DND-41 (cell line): ENCODE measurements at regions not wholly inside any gene's neighbourhood (a gene's known extent, or its start where the extent isn't known, plus 50 kb on each side); places are given as distances from the start of the nearest gene placed in this dataset.
A peak's percentile ranks its signal among the peaks of the same experiment; 100 is the strongest.

ENCODE experiments used
- ATAC-seq: fragments of 200-7000 bp; cut with Tn5 transposase; 3 replicates; pipeline ENCODE4 v1.9.1; 2021; ENCODE audit warnings: low read depth; ENCODE audit not compliant: insufficient read depth
- DNase-seq: peaks from one replicate; pipeline ENCODE4 v3.0.0-alpha.2; 2020
- H2AFZ ChIP-seq: 2 replicates; pipeline ENCODE4 v1.6.0; 2012; ENCODE audit warnings: low read depth, low read length
- H3K27ac ChIP-seq: 2 replicates; pipeline ENCODE4 v1.5.1; 2012; ENCODE audit warnings: low read length, inconsistent platforms
- H3K27me3 ChIP-seq: fragments of 200-600 bp; sonication (generic); 2 replicates; pipeline ENCODE4 v1.6.0; 2012; ENCODE audit warnings: low read length, mild to moderate bottlenecking, inconsistent platforms; ENCODE audit not compliant: insufficient read depth, poor library complexity
- H3K36me3 ChIP-seq: 2 replicates; pipeline ENCODE4 v1.5.1; 2012; ENCODE audit warnings: low read length, inconsistent platforms; ENCODE audit not compliant: insufficient read depth
- H3K4me1 ChIP-seq: 2 replicates; pipeline ENCODE4 v1.5.1; 2012; ENCODE audit warnings: mild to moderate bottlenecking, low read length; ENCODE audit not compliant: insufficient read depth
- H3K4me2 ChIP-seq: 2 replicates; pipeline ENCODE4 v1.6.0; 2012; ENCODE audit warnings: mild to moderate bottlenecking, moderate library complexity, low read length, inconsistent platforms; ENCODE audit not compliant: insufficient read depth
- H3K4me3 ChIP-seq, 2 experiments: fragments of 200-600 bp in 1 of 2; shearing (Covaris generic) in 1 of 2; 2 replicates each; pipeline ENCODE4 v1.5.1; 2012 to 2016; ENCODE audit warnings: inconsistent platforms in 2 of 2, low read length in 2 of 2, mild to moderate bottlenecking in 2 of 2, low read depth in 1 of 2, moderate library complexity in 1 of 2
- H3K79me2 ChIP-seq: 2 replicates; pipeline ENCODE4 v1.6.0; 2012; ENCODE audit warnings: low read length, inconsistent platforms; ENCODE audit not compliant: insufficient read depth
- H3K9ac ChIP-seq: 2 replicates; pipeline ENCODE4 v1.6.0; 2012; ENCODE audit warnings: low read depth, mild to moderate bottlenecking, inconsistent platforms, low read length, moderate library complexity
- H3K9me3 ChIP-seq: 2 replicates; pipeline ENCODE4 v1.5.1; 2012; ENCODE audit warnings: low read length, moderate library complexity, mild to moderate bottlenecking, inconsistent platforms; ENCODE audit not compliant: insufficient read depth, severe bottlenecking
- H4K20me1 ChIP-seq: 2 replicates; pipeline ENCODE4 v1.6.0; 2012; ENCODE audit warnings: low read length; ENCODE audit not compliant: insufficient read depth
- EZH2 ChIP-seq: IDR thresholded peaks from 3 replicates; pipeline ENCODE4 v1.6.1; 2012; ENCODE audit warnings: borderline replicate concordance, low read depth, mild to moderate bottlenecking, moderate library complexity, low read length, inconsistent platforms; ENCODE audit not compliant: severe bottlenecking
- TF ChIP-seq, protein P1 (sequence below): IDR thresholded peaks from 2 replicates; pipeline ENCODE4 v1.5.1; 2012; ENCODE audit warnings: borderline replicate concordance, low read length, moderate library complexity, mild to moderate bottlenecking; ENCODE audit not compliant: poor library complexity, severe bottlenecking; ENCODE audit errors: extremely low read depth

DNA sequence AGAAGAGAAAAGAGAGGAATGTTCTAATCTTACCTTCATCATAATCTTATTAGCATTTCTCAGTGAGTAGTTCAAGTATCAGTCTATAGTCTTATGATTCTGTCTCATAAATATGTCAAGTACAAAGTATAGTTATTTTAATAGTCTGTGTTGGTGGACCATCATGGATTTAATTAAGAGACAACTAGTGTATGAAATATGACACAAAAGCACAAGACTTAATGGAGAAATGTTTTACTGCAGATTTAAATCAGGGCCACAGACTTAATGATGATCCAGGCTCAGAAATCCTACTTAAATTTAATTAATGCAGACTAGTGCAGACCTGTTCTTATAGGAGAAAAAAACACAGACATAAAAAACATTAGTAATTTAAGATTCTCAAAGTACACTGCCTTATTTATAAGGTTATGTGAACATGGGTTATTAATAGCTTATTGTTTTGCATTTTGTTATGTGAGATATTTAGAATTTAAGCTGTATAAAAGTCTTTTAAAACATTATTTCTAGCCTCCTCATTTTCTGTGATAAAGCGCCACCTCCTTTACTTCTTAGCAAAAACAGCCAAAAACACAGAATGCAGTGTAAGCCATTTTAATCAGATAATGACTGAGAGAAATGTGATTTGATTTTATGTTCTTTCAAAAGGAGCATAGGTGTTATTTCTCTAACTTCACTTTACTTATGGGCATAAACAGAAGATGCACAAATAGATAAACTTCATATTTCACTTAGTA lies 255.0 kb upstream of the SNX7 start:
- Histone ChIP-seq H2AFZ (peak overlapping the region; percentile 19), H3K9ac (peak overlapping the region; percentile 49), H3K36me3 (no peaks in the 10 kb centered on the region), H4K20me1 (no peaks in the 10 kb centered on the region), H3K79me2 (no peaks in the 10 kb centered on the region), H3K27ac (peak overlapping the region; percentile 91), H3K27me3 (no peaks in the 10 kb centered on the region), H3K9me3 (no peaks in the 10 kb centered on the region), H3K4me1 (peaks cover 59% of the 10 kb centered on the region), H3K4me3 (no peak overlapping the region), H3K4me2 (0 out of 2 replicates have a peak overlapping the region, but pooled peaks have one; percentile 47)
- DNase-seq: no peak
- TF ChIP-seq, protein P1, sequence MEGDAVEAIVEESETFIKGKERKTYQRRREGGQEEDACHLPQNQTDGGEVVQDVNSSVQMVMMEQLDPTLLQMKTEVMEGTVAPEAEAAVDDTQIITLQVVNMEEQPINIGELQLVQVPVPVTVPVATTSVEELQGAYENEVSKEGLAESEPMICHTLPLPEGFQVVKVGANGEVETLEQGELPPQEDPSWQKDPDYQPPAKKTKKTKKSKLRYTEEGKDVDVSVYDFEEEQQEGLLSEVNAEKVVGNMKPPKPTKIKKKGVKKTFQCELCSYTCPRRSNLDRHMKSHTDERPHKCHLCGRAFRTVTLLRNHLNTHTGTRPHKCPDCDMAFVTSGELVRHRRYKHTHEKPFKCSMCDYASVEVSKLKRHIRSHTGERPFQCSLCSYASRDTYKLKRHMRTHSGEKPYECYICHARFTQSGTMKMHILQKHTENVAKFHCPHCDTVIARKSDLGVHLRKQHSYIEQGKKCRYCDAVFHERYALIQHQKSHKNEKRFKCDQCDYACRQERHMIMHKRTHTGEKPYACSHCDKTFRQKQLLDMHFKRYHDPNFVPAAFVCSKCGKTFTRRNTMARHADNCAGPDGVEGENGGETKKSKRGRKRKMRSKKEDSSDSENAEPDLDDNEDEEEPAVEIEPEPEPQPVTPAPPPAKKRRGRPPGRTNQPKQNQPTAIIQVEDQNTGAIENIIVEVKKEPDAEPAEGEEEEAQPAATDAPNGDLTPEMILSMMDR: peak; percentile 58
- TF ChIP-seq EZH2: no peak
- no peak for ATAC-seq

DNA sequence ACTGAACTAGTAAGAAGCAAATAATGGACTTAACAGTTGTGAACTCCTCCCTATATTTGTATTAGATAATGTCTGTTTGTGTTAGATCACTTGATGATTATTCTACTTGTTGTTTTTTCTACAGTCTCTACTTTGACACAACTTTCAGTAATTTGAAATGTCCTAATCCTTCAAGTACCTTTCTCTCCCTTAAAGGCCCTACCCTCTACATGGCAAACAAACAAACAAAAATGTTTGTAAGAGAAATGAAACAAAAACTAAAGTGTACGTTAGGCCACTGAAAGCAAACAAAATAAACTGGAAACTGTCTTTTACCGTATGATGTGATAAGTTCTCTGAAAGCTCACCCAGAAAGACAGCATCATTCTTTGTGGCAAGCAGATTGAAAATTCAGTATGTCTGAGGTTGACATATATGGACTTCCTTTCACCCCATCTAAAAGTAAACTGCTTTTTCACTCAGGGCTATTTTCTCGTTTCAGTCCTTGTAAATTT lies 255.9 kb upstream of the SNX7 start:
- DNase-seq (no peak), ATAC-seq (peak; percentile 63)
- Histone ChIP-seq H3K27ac (peak overlapping the region; percentile 91), H2AFZ (peak overlapping the region; percentile 19), H3K79me2 (no peaks in the 10 kb centered on the region), H3K9ac (peak overlapping the region; percentile 49), H4K20me1 (no peaks in the 10 kb centered on the region), H3K36me3 (no peaks in the 10 kb centered on the region), H3K27me3 (no peaks in the 10 kb centered on the region), H3K4me1 (peaks cover 67% of the 10 kb centered on the region), H3K4me2 (peak overlapping the region; percentile 47), H3K9me3 (no peaks in the 10 kb centered on the region), H3K4me3 (peak overlapping the region in 1 of 2 experiments; percentile 10; a peak in 1 of 4 replicates)
- TF ChIP-seq EZH2: no peak
- TF ChIP-seq, protein P1: no peak

DNA sequence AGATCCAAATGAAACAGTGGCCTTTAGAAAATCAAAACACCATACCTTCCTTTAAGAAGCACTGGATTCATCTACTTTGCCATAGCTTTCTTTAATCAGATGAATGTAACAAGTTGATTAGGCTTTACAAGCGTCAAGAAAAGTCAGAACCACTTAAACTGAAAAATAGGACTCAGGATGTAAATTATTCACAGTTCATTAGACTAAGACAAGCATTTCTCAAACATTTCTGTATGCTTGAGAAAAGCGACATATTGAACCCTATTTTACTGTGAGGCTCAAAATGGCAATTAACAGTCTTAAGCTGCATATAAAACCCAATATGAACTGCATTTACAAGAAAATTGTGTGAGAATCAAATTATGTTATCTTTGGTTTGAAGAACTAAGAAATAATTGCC lies 256.7 kb upstream of the SNX7 start:
- TF ChIP-seq, protein P1: no peak
- TF ChIP-seq EZH2: no peak
- no peaks in the 10 kb centered on the region for H3K9me3 ChIP-seq
- no peaks in the 10 kb centered on the region for H3K27me3 ChIP-seq
- peak overlapping the region; percentile 91 for H3K27ac ChIP-seq
- ATAC-seq (no peak), DNase-seq (no peak)
- no peaks in the 10 kb centered on the region for H4K20me1 ChIP-seq
- H3K36me3 ChIP-seq: no peaks in the 10 kb centered on the region
- H3K4me3 ChIP-seq: no peak overlapping the region
- H2AFZ ChIP-seq: peak overlapping the region; percentile 61
- H3K9ac ChIP-seq: peak overlapping the region; percentile 49
- no peaks in the 10 kb centered on the region for H3K79me2 ChIP-seq
- peaks cover 67% of the 10 kb centered on the region for H3K4me1 ChIP-seq
- H3K4me2 ChIP-seq: peak overlapping the region; percentile 47
